Stomach (tissue), 8 donors: ENCODE measurements at regions not wholly inside any gene's neighbourhood (a gene's known extent, or its start where the extent isn't known, plus 50 kb on each side); places are given as distances from the start of the nearest gene placed in this dataset.

ENCODE experiments used
- DNase-seq, 2 donors: peaks; one replicate each; pipeline versions ENCODE4 v3.0.0 to v3.0.0-alpha.2; 2013 to 2019
- H3K27ac ChIP-seq, 5 donors: fragments of 200-600 bp in 4 of 5; sonication (generic) in 4 of 5; one replicate each; pipeline ENCODE4 v1.5.1; 2013 to 2019; ENCODE audit warnings: mild to moderate bottlenecking in 1 of 5, moderate library complexity in 1 of 5
- H3K27me3 ChIP-seq, 3 donors: fragments of 200-600 bp; sonication (generic); one replicate each; pipeline ENCODE4 v1.5.1; 2017 to 2019; ENCODE audit warnings: mixed run types in 1 of 3
- H3K36me3 ChIP-seq, 4 donors: fragments of 200-600 bp; sonication (generic); 1 replicate in 3 of 4; 2 replicates in 1 of 4; pipeline ENCODE4 v1.5.1; 2016 to 2019
- H3K4me1 ChIP-seq, 4 donors: fragments of 200-600 bp; sonication (generic); one replicate each; pipeline ENCODE4 v1.5.1; 2016 to 2019
- H3K4me3 ChIP-seq, 4 donors: fragments of 200-600 bp; sonication (generic) in 3 of 4; one replicate each; pipeline ENCODE4 v1.5.1; 2016 to 2019; ENCODE audit warnings: mild to moderate bottlenecking in 1 of 4
- H3K9me3 ChIP-seq, 4 donors: fragments of 200-600 bp; sonication (generic); one replicate each; pipeline ENCODE4 v1.5.1; 2016 to 2019
- CTCF ChIP-seq, 7 experiments: fragments of 450-650 bp in 4 of 7; fragments of 200-600 bp in 3 of 7; sonication (generic) in 3 of 7; IDR thresholded peaks; one replicate each; pipeline ENCODE4 v1.5.1; 2016 to 2019; ENCODE audit warnings: antibody characterized with exemption in 7 of 7, control low read depth in 2 of 7, mild to moderate bottlenecking in 1 of 7
- EP300 ChIP-seq: sonication (generic); formaldehyde crosslinking; IDR thresholded peaks from one replicate; pipeline ENCODE4 v1.6.1; 2017; ENCODE audit warnings: antibody characterized with exemption
- POLR2A ChIP-seq, 4 donors: fragments of 450-650 bp; IDR thresholded peaks; one replicate each; pipeline ENCODE4 v1.6.1; 2016; ENCODE audit warnings: antibody characterized with exemption in 4 of 4, control low read depth in 2 of 4, mild to moderate bottlenecking in 1 of 4, moderate library complexity in 1 of 4
- POLR2AphosphoS5 ChIP-seq, 3 donors: sonication (generic); formaldehyde crosslinking; IDR thresholded peaks; one replicate each; pipeline ENCODE4 v1.6.1; 2016; ENCODE audit warnings: antibody characterized with exemption in 3 of 3
- WGBS, 5 donors: extraction: QIAGEN DNeasy Blood & Tissue Kit in 3 of 5; methylation state at CpG; one replicate each; pipeline versions ENCODE4 v1.1.5 to v1.1.7; 2013 to 2018; 5-methylcytosine and 5-hydroxymethylcytosine counted together
- intact Hi-C: fragments of 100-400 bp; cut with DNase I; formaldehyde crosslinking; loops from one replicate; pipeline ENCODE4 v1.15.1; 2023; ENCODE audit warnings: low total_unique reads
- donor health status: healthy with polysubstance abuse.
- donor health status: Bipolar disorder and iron deficiency.
- donor health status: healthy.

DNA sequence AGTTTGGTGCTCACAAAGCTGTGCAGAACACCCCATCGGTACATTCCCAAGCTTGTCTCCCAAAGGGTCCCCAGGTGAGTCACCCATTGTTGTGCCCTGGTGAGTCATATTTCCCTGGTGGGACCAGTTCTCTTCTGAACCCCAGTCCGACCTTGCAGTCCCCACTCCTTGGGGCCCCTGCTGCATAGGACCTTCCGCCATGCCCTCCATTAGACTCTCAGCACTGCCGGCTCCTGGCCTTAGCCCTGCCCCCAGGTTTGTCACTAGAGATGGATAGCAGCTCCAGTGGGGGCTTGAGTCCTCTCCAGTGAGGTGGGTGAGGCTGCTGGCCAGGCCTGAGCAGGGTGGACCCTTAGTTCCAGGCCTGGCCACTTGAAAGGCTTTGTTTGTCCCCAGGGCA lies 80.5 kb upstream of the MKI67 start:
- WGBS, 5 donors, result 76 to 90% (median 81%) methylated on average over 4 of the region's 4 CpGs
- no peak for TF ChIP-seq EP300
- no peak for TF ChIP-seq POLR2A (IDR thresholded peaks at IDR 0.05)
- TF ChIP-seq CTCF (IDR thresholded peaks at IDR 0.05), result no peak
- no peak for TF ChIP-seq POLR2AphosphoS5 (IDR thresholded peaks at IDR 0.05)
- Histone ChIP-seq H3K27me3 (peaks cover 0 to 21% (median 6%) of the 10 kb centered on the region in 3 donors), H3K36me3 (no peaks in the 10 kb centered on the region), H3K4me3 (no peak overlapping the region), H3K4me1 (peaks cover 4 to 20% (median 13%) of the 10 kb centered on the region in 4 donors), H3K27ac (no peak overlapping the region), H3K9me3 (no peaks in the 10 kb centered on the region)
- no peak for DNase-seq
- intact Hi-C loops, result no loop called here

DNA sequence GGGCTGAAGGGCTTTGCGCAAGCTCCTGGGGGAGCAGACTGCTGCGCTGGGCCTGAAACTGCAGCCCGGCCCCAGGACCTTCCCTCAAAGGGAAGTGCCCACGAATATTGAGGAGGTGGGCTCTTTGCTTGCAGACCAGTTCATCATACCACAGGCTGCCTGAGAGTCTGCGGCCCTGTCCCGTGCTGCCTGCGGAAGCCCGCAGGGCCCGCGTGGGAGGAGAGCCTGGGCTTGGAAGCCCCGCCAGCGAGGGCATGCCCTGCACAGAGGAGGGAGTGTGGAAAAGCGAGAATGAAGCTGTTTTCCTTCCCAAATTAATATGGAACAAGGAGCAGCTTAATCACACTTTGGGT lies 83.6 kb upstream of the MKI67 start:
- intact Hi-C loops, result no loop called here
- peaks cover 4 to 27% (median 15%) of the 10 kb centered on the region in 4 donors for H3K4me1 ChIP-seq
- DNase-seq, result no peak
- no peaks in the 10 kb centered on the region for H3K36me3 ChIP-seq
- peak overlapping the region; percentile 57 to 80 (median 64) for H3K4me3 ChIP-seq
- H3K9me3 ChIP-seq, result no peaks in the 10 kb centered on the region
- peak overlapping the region in 1 of 5 donors; percentile 68 for H3K27ac ChIP-seq
- TF ChIP-seq EP300, result no peak
- TF ChIP-seq CTCF (IDR thresholded peaks at IDR 0.05), result no peak
- TF ChIP-seq POLR2A (IDR thresholded peaks at IDR 0.05), result no peak
- no peak for TF ChIP-seq POLR2AphosphoS5 (IDR thresholded peaks at IDR 0.05)
- peaks cover 0 to 15% (median 6%) of the 10 kb centered on the region in 3 donors for H3K27me3 ChIP-seq
- 73 to 77% (median 73%) methylated on average over 13 of the region's 13 CpGs for WGBS, 5 donors

DNA sequence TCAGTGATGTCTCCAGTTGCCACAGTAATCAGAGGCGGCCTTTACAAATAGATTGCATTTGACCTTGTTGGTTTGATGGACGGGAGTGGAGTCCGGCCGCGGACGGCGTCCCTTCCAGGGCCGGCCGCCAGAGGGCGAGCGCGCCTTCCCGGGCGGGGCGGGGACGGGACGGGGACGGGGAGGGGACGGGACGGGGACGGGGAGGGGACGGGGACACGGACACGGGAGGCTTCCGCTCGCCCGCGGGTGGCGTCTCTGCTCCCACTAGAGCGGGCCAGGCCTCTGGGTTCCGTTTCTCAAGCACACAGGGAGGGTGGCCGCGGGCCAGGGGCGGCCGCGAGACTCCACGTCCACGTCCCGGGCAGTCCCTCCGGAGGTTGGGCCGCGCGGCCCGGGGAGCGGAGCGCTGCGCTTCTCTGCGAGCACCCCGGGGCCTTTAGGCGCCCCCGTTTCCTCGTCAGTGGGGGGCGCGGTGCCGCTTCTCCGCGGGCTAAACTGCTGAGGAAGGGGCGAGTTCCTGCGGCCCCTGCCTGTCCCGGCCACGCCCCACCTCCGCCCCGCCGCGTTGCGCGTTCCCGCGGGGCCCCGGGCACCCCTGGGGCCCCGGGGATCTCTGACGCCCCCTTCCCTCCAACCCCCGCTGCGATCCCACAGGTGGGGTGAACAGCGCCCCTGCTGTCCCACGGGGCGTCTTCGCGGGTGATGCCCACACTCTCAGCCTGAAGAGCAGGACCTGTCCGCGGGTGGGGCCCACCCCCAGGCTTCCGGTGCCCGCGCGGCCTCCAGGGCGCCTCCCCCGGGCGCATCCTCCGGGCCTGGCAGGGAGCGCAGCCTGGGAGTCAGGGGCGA lies 84.2 kb upstream of the MKI67 start:
- intact Hi-C loops, result no loop called here
- DNase-seq, result peak; percentile 78 to 88
- Histone ChIP-seq H3K4me3 (peak overlapping the region; percentile 57 to 80 (median 64)), H3K27me3 (peaks cover 0 to 12% (median 6%) of the 10 kb centered on the region in 3 donors), H3K36me3 (no peaks in the 10 kb centered on the region), H3K9me3 (no peaks in the 10 kb centered on the region), H3K27ac (peak overlapping the region; percentile 54 to 82 (median 78)), H3K4me1 (peaks cover 4 to 27% (median 15%) of the 10 kb centered on the region in 4 donors)
- TF ChIP-seq EP300, result no peak
- TF ChIP-seq CTCF (IDR thresholded peaks at IDR 0.05), result peak in 4 of 7 experiments; percentile 34 to 90 (median 84)
- 1 to 3% (median 2%) methylated on average over 10 to 91 of the region's 91 CpGs for whole genome bisulfite sequencing, 5 donors

GRCh38 chr10:128211064-128211504 lies 84.9 kb upstream of the MKI67 start:
- no peak for DNase-seq
- Histone ChIP-seq H3K4me3 (peak overlapping the region; percentile 57 to 80 (median 64)), H3K27me3 (peaks cover 0 to 16% (median 6%) of the 10 kb centered on the region in 3 donors), H3K9me3 (no peaks in the 10 kb centered on the region), H3K27ac (peak overlapping the region in 4 of 5 donors; percentile 68 to 82 (median 80)), H3K36me3 (no peaks in the 10 kb centered on the region), H3K4me1 (peaks cover 4 to 27% (median 15%) of the 10 kb centered on the region in 4 donors)
- intact Hi-C loops, result no loop called here
- no peak for TF ChIP-seq EP300
- TF ChIP-seq POLR2A (IDR thresholded peaks at IDR 0.05), result no peak
- TF ChIP-seq CTCF (IDR thresholded peaks at IDR 0.05), result no peak
- TF ChIP-seq POLR2AphosphoS5 (IDR thresholded peaks at IDR 0.05), result no peak
- 45 to 78% (median 51%) methylated on average over 9 to 25 of the region's 25 CpGs for WGBS, 5 donors
